Spleen (tissue), 7 donors: ENCODE measurements at regions not wholly inside any gene's neighbourhood (a gene's known extent, or its start where the extent isn't known, plus 50 kb on each side); places are given as distances from the start of the nearest gene placed in this dataset.

Experiments
- POLR2A ChIP-seq, 3 donors: fragments of 450-650 bp; IDR thresholded peaks; one replicate each; pipeline ENCODE4 v1.5.1; 2017; ENCODE audit warnings: antibody characterized with exemption in 3 of 3, mild to moderate bottlenecking in 1 of 3
- POLR2AphosphoS5 ChIP-seq, 3 donors: sonication (generic); formaldehyde crosslinking; IDR thresholded peaks; one replicate each; pipeline ENCODE4 v1.5.1; 2017; ENCODE audit warnings: antibody characterized with exemption in 3 of 3
- TF ChIP-seq, protein P1 (sequence below), 11 experiments: fragments of 200-600 bp in 7 of 11; fragments of 450-650 bp in 4 of 11; sonication (generic) in 4 of 11; IDR thresholded peaks in 8 of 11; conservative IDR thresholded peaks in 3 of 11; 1 replicate in 7 of 11; 2 replicates in 4 of 11; pipeline versions ENCODE4 v1.4.0 to v1.8.0; 2016 to 2021; ENCODE audit warnings: antibody characterized with exemption in 11 of 11, inconsistent platforms in 4 of 11, mild to moderate bottlenecking in 1 of 11
- donor health status: DM: no; HTN: no; CAD: no; lungs with moderate emphysema.
- donor health status: DM: no; HTN: no; CAD: no.
- donor health status: DM: no; HTN: no; CAD: no.

DNA sequence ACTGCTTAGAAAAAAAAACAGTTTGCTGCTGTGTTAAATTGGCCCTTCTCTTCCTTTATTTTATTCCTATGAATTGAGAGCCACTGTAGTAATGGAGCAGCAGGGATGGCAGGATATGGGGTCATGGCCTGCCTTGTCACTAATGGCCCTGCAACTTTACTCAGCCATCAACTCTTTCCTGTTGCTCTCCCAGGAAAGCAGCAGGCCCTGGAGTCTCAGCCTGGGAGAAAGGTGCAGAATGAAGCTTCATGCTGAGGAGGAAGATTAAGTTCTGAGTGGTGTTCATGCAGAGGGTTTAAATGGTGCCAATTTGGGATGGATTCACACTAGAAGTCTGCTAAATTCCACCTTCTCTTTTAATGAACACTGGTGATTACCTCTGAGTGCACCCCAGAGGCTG, 285.6 kb downstream of the GPAT3 start:
- TF ChIP-seq, protein P1, sequence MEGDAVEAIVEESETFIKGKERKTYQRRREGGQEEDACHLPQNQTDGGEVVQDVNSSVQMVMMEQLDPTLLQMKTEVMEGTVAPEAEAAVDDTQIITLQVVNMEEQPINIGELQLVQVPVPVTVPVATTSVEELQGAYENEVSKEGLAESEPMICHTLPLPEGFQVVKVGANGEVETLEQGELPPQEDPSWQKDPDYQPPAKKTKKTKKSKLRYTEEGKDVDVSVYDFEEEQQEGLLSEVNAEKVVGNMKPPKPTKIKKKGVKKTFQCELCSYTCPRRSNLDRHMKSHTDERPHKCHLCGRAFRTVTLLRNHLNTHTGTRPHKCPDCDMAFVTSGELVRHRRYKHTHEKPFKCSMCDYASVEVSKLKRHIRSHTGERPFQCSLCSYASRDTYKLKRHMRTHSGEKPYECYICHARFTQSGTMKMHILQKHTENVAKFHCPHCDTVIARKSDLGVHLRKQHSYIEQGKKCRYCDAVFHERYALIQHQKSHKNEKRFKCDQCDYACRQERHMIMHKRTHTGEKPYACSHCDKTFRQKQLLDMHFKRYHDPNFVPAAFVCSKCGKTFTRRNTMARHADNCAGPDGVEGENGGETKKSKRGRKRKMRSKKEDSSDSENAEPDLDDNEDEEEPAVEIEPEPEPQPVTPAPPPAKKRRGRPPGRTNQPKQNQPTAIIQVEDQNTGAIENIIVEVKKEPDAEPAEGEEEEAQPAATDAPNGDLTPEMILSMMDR (IDR thresholded peaks at IDR 0.05 in 8 of 11, conservative IDR thresholded peaks at IDR 0.05 in 3 of 11), result no peak
- TF ChIP-seq POLR2A (IDR thresholded peaks at IDR 0.05), result no peak
- TF ChIP-seq POLR2AphosphoS5 (IDR thresholded peaks at IDR 0.05), result no peak
